C4-2B (cell line): ENCODE measurements at regions not wholly inside any gene's neighbourhood (a gene's known extent, or its start where the extent isn't known, plus 50 kb on each side); places are given as distances from the start of the nearest gene placed in this dataset.

Experiments used
- CTCF ChIP-seq: fragments of 450-650 bp; conservative IDR thresholded peaks from 2 replicates; pipeline ENCODE4 v1.5.1; 2017; ENCODE audit warnings: mild to moderate bottlenecking
- ZFX ChIP-seq: fragments of 450-650 bp; IDR thresholded peaks from 2 replicates; pipeline ENCODE4 v1.6.1; 2017

- TF ChIP-seq CTCF = no peak
- no peak for TF ChIP-seq ZFX
These were observed 424.9 kb downstream of the SOX9 start for GRCh38 chr17:72545766-72546165.
